ENCODE measurements at regions not wholly inside any gene's neighbourhood (a gene's known extent, or its start where the extent isn't known, plus 50 kb on each side); places are given as distances from the start of the nearest gene placed in this dataset.
"Not testable (repeated sequence)": the region's sequence is repeated elsewhere in the genome, so short reads cannot be mapped to it uniquely, and the experiment has no call there.

- DNase-seq (ENCODE audit: extremely low read depth, low read depth) = no peak
Observed at GRCh38 chr4:159906517-159906916, 803.6 kb downstream of the RAPGEF2 start.

- no peak for DNase-seq (ENCODE audit: extremely low read depth, low read depth)
Observed at GRCh38 chr4:159910721-159911120, 807.8 kb downstream of the RAPGEF2 start.

DNA sequence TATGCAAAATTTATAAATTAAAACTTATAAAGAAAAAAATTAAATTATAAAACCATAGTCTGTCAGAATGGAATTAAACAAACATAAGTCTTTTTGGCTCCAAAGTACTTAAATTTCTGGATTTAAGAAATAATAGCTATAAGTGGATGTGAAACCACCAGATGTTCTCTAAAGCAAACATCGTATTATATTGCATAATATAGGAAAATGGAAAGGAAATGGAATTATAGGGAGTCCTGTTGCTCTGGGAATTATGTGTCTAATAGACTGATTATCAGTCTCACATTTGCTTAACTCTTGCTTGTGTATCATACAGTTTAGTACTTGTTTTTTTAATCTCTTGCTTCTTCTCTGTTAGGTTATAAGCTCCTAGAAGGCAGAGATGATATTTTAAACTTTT lies 819.2 kb downstream of the RAPGEF2 start:
- DNase-seq (ENCODE audit: extremely low read depth, low read depth) = no peak

- no peak for DNase-seq (ENCODE audit: extremely low read depth, low read depth)
Observed at GRCh38 chr4:159925770-159926169, 822.9 kb downstream of the RAPGEF2 start.

- DNase-seq (ENCODE audit: extremely low read depth, low read depth) = no peak
Observed at GRCh38 chr4:159926871-159927270, 824.0 kb downstream of the RAPGEF2 start.

- no peak for DNase-seq (ENCODE audit: extremely low read depth, low read depth)
Observed at GRCh38 chr4:159927781-159928180, 824.9 kb downstream of the RAPGEF2 start.

DNA sequence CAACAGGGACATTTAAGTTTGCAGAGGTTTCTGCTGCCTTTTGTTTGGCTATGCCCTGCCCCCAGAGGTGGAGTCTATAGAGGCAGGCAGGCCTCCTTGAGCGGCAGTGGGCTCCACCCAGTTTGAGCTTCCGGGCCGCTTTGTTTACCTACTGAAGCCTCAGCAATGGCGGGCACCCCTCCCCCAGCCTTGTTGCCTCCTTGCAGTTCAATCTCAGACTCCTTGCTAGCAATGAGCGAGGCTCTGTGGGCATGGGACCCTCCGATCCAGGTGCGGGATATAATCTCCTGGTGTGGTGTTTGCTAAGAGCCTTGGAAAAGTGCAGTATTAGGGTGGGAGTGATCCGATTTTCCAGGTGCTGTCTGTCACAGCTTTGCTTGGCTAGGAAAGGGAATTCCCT lies 831.7 kb downstream of the RAPGEF2 start:
- DNase-seq (ENCODE audit: extremely low read depth, low read depth) = not testable (repeated sequence)

DNA sequence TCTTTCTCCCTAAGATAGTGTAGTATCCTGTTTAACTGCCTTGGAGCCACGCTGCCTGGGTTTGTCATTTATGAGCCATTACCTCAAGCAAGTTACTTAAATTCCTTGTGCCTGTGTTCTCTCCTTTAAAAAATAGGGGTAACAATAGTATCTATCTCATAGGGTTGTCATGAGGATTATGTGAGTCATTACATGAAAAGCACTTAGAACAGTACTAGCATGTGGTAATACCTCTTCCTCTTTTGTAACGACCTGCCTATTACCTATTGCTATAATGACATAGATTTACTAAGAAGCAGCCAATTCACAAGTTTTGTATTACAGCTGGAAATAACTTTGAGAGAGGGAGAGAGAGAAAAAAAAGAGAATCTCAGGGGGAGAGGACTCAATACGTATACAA lies 834.7 kb downstream of the RAPGEF2 start:
- DNase-seq (ENCODE audit: extremely low read depth, low read depth) = no peak

- not testable (repeated sequence) for DNase-seq (ENCODE audit: extremely low read depth, low read depth)
Observed at GRCh38 chr4:159939681-159940080, 836.8 kb downstream of the RAPGEF2 start.

DNA sequence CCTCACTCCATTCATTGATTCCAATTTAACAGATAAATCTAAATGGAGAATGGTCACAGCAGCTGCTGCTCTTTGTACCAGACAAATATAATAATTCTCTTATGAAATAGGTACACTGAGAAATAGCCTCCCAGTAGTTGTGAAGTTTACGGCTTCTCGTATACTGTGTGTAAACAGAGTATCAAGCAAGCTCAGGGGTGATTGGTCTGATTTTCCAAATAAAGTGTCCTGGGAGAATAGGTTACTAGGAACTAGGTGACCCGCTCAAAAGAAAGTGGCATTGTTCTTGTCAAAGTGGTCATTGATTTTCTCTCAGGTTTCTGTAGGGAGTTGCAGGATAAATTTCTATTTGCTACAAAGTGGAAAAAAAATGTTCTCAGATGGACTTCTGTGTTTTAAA lies 838.2 kb downstream of the RAPGEF2 start:
- DNase-seq (ENCODE audit: extremely low read depth, low read depth) = no peak

DNA sequence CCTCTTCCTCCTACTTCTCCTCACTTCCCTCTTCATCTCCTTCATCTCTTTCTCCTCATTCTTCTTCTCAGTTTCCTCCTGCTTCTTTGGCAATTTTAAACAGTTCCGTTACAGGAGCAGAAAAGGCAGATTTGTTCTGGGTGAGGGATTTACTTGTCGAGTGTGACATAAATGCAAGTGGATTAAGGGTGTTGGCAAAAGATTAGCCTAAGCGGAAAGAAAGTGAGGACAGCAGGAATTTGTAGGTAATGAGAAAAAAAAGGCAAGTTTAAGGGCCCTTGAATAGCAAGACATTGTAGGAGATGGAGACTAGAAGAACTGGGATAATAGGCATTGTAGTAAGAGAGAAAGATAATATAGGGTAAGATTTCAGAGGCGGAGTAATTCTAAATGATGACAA lies 841.6 kb downstream of the RAPGEF2 start:
- no peak for DNase-seq (ENCODE audit: extremely low read depth, low read depth)

DNA sequence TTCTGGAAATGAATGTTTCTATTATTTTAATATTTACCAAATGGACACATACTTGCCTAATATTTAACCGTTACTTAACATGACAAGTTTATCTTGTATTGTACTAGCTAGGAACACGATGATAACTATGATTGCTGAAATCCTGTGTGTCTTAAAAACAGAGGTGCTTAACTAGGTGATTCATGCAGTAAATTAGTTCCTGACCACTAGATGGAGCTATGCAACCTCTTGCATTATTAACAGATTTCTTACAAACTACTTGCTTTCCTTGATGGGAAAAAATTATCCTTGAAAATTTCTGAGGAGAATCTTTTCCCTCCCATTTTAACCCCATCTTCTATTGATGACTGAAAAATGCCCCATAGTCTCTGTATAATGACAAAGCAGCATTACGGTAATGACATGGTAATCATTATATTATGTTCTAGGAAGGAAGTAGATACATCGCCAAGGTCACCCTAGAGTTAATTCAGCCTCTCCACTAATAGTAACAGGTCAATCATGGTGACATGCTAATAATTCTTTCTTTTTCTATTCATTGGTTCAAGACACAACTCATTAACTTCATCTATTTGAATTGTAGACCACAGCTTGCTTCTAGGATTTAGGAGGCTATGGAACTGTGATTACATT lies 844.2 kb downstream of the RAPGEF2 start:
- peak; percentile 57 for DNase-seq (ENCODE audit: extremely low read depth, low read depth)

DNA sequence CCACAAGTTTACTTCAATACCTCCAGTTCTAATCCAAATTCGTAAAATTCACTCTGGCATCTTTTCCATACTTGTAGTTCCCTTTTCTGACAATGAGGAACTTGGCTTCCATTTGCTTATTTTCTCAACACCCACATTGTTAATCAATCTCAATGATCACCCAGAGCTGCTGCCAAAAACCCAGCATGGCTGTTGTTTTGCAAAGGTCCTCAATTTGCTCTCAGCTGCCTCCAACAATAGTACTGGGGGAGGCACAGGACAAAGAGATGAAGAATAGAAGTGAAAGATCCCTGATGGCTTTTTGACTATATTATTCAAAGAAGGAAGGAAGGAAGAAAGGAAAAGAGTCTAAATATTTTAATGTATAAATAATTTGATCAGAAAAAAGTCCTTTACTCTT lies 847.8 kb downstream of the RAPGEF2 start:
- no peak for DNase-seq (ENCODE audit: extremely low read depth, low read depth)

DNA sequence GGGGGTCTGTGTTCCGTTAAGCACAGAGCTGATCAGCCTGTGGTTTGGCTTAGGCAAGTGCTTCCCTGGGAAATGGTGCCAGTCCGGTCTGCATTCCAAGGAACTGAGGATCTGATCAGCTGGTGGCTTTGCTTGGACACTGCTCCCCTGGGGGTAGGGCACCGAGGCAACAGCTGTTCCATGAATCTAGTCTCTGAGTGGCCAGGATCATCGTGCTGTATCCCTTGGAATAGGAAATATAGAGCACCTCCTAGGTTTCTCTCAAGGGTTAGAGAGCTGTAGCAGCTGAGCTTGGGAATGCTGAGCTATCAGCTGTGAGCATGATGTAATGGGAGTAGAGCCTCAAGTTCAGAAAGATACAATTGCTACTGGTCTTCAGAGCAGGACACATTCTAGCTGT lies 863.9 kb downstream of the RAPGEF2 start:
- no peak for DNase-seq (ENCODE audit: extremely low read depth, low read depth)

DNA sequence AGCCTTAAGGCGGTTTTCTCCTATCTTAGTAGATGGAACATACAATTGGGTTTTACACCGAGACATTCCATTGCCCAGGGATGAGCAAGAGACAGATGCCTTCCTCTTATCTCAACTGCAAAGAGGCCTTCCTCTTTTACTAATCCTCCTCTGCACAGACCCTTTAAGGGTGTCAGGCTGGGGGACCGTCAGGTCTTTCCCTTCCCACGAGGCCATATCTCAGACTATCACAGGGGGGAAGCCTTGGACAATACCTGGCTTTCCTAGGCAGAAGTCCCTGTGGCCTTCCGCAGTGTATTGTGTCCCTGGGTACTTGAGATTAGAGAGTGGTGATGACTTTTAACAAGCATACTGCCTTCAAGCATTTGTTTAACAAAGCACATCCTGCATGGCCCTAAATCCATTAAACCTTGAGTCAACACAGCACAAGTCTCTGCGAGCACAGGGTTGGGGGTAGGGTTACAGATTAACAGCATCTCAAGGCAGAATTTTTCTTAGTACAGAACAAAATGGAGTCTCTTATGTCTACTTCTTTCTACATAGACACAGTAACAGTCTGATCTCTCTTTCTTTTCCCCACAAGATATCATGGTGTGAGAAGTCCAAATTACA lies 874.1 kb downstream of the RAPGEF2 start:
- not testable (repeated sequence) for DNase-seq (ENCODE audit: extremely low read depth, low read depth)

- DNase-seq (ENCODE audit: extremely low read depth, low read depth) = no peak
Observed at GRCh38 chr4:159977907-159978617, 875.2 kb downstream of the RAPGEF2 start.

GRCh38 chr4:159979351-159979750 lies 876.5 kb downstream of the RAPGEF2 start:
- no peak for DNase-seq (ENCODE audit: extremely low read depth, low read depth)

DNA sequence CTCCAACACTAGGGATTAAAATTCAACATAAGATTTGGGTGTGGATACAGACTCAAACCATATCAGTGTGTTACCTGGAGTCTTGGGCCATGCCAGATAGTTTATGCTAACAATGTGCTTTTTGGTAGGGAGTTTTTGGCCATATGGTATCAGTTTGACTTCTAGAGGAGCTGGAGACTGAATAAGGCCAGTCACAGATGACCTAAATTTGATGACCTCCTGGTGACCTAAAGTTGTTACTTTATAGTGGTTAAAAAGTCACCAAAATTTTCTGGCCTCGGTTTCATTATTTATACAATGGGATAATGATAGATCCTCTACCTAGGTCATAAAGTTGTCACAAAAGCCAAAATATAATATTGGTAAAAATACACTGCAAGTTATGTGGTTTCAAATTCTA lies 877.1 kb downstream of the RAPGEF2 start:
- DNase-seq (ENCODE audit: extremely low read depth, low read depth) = no peak

- no peak for DNase-seq (ENCODE audit: extremely low read depth, low read depth)
Observed at GRCh38 chr4:159980826-159981468, 878.1 kb downstream of the RAPGEF2 start.

DNA sequence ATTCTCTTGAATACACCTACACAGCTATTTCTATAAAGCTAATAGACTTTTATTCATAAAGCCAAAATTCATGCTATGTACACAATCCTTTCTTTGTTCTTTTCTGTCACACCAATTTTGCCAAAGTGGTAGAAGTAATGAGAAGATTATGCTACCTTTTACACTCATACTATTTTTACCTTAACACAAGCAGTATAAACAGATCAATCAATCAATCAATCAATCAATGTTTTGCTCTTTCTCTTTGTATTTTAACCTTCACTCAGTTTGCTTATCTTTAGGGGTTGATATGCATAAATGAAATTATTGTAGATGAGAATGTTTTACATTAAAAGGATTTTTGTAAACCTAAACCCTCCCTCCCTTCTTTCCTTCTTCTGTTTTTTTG lies 878.6 kb downstream of the RAPGEF2 start:
- no peak for DNase-seq (ENCODE audit: extremely low read depth, low read depth)

DNA sequence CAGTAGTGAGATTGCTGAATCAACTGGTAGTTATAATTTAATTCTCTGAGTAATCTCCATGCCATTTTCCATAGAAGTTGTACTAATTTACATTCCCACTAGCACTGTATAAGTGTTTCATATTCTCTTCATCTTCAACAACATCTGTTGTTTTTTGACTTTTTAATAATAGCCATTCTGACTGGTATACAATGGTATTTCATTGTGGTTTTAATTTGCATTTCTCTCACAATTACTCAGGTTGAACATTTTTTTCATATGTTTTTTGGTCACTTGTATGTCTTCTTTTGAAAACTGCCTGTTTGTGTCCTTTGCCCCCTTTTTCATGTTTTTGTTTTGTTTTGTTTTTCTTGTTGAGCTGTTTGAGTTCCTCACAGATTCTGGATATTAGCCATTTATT lies 880.2 kb downstream of the RAPGEF2 start:
- no peak for DNase-seq (ENCODE audit: extremely low read depth, low read depth)
